GM12878 (cell line): ENCODE measurements at regions not wholly inside any gene's neighbourhood (a gene's known extent, or its start where the extent isn't known, plus 50 kb on each side); places are given as distances from the start of the nearest gene placed in this dataset.
"Not testable (repeated sequence)": the region's sequence is repeated elsewhere in the genome, so short reads cannot be mapped to it uniquely, and the experiment has no call there.

ENCODE experiments used
- ATAC-seq: fragments of 200-7000 bp; cut with Tn5 transposase; 3 replicates; pipeline ENCODE4 v1.9.1; 2020; ENCODE audit warnings: mild to moderate bottlenecking, moderate library complexity
- BruUV-seq: library from RNA; stranded (reverse); fragments of 400-500 nt; replicated peaks from 2 replicates; lab custom pipeline; 2021; lab: Mats Ljungman, UMichigan
- CTCF ChIA-PET: fragments of 300-600 bp; sonication (Branson Sonifier 250); formaldehyde crosslinking; extraction: SDS; loops from one replicate; lab custom pipeline; 2021; ENCODE audit warnings: inconsistent platforms; lab: Yijun Ruan, JAX
- POLR2A ChIA-PET: fragments of 350-600 bp; formaldehyde crosslinking; extraction: SDS; loops from one replicate; lab custom pipeline; 2021; ENCODE audit warnings: inconsistent platforms; lab: Charles Lee
- RAD21 ChIA-PET: fragments of 300-600 bp; sonication (Branson Sonifier 250); formaldehyde crosslinking; loops from one replicate; lab custom pipeline; 2023; ENCODE audit warnings: antibody characterized with exemption; ENCODE audit not compliant: unreplicated experiment; lab: Charles Lee
- SMC1A ChIA-PET: fragments of 300-600 bp; sonication (Branson Sonifier 250); formaldehyde crosslinking; loops from one replicate; lab custom pipeline; 2023; ENCODE audit not compliant: unreplicated experiment, uncharacterized antibody; lab: Charles Lee
- DNase-seq: peaks from one replicate; pipeline ENCODE4 v3.0.0-alpha.2; 2011; ENCODE audit warnings: low read depth, low spot score
- FAIRE-seq: peaks from 3 replicates; lab custom pipeline; 2011; peaks lifted over from hg19 to GRCh38; lab: Jason Lieb, UNC
- H2AFZ ChIP-seq: 2 replicates; pipeline ENCODE4 v1.6.0; 2011; ENCODE audit warnings: low read depth, low read length, control low read depth; ENCODE audit not compliant: control insufficient read depth
- H3K27ac ChIP-seq: 2 replicates; pipeline ENCODE4 v1.5.1; 2011; ENCODE audit warnings: control low read depth; ENCODE audit not compliant: control insufficient read depth, insufficient read depth
- H3K27me3 ChIP-seq, 2 experiments: replicated peaks in 1 of 2; 2 replicates each; pipeline versions ENCODE4 v1.6.0 to v1.6.1; 2011; ENCODE audit warnings: low read length in 1 of 2; ENCODE audit not compliant: control insufficient read depth in 2 of 2, insufficient read depth in 2 of 2
- H3K36me3 ChIP-seq, 2 experiments: 2 replicates each; pipeline ENCODE4 v1.5.1; 2011; ENCODE audit warnings: low read length in 1 of 2; ENCODE audit not compliant: control insufficient read depth in 2 of 2, insufficient read depth in 2 of 2
- H3K4me1 ChIP-seq: 2 replicates; pipeline ENCODE4 v1.6.1; 2011; ENCODE audit warnings: mild to moderate bottlenecking, low read length, moderate library complexity, mixed read lengths; ENCODE audit not compliant: control insufficient read depth, insufficient read depth
- H3K4me2 ChIP-seq: 2 replicates; pipeline ENCODE4 v1.6.0; 2011; ENCODE audit warnings: control low read depth; ENCODE audit not compliant: control insufficient read depth, insufficient read depth
- H3K4me3 ChIP-seq: fragments of 200-600 bp; sonication (generic); 2 replicates; pipeline ENCODE4 v1.5.1; 2016
- H3K79me2 ChIP-seq: 2 replicates; pipeline ENCODE4 v1.6.0; 2011; ENCODE audit warnings: low read length; ENCODE audit not compliant: control insufficient read depth, insufficient read depth
- H3K9ac ChIP-seq: 2 replicates; pipeline ENCODE4 v1.8.0; 2011; ENCODE audit warnings: low read length, control low read depth, mixed read lengths; ENCODE audit not compliant: control insufficient read depth, insufficient read depth
- H3K9me3 ChIP-seq: replicated peaks from 3 replicates; pipeline ENCODE4 v1.5.1; 2011; ENCODE audit warnings: mild to moderate bottlenecking, low read length; ENCODE audit not compliant: control insufficient read depth, insufficient read depth
- H4K20me1 ChIP-seq: 2 replicates; pipeline ENCODE4 v1.6.0; 2011; ENCODE audit not compliant: control insufficient read depth, insufficient read depth
- IRF4 ChIP-seq: IDR thresholded peaks from 2 replicates; pipeline ENCODE4 v1.6.1; 2011; ENCODE audit warnings: low read depth, low read length
- ZNF592 ChIP-seq: fragments of 450-650 bp; IDR thresholded peaks from 2 replicates; pipeline ENCODE4 v1.6.1; 2017; ENCODE audit warnings: mild to moderate bottlenecking, moderate library complexity
- WGBS: methylation state at CpG from one replicate; pipeline ENCODE4 v1.1.6; 2016; ENCODE audit warnings: low lambda C conversion rate; ENCODE audit not compliant: insufficient replicate concordance, insufficient coverage; ENCODE audit errors: missing lambda C conversion rate; 5-methylcytosine and 5-hydroxymethylcytosine counted together
- in situ Hi-C: fragments of 300-500 bp; cut with MboI; formaldehyde crosslinking; loops from 9 replicates; pipeline ENCODE4 v1.14.3; 2018; ENCODE audit warnings: mixed read lengths
- intact Hi-C: fragments of 100-400 bp; cut with micrococcal nuclease; formaldehyde crosslinking; loops from one replicate; pipeline ENCODE4 v1.14.2; 2022; ENCODE audit not compliant: unreplicated experiment
- TF ChIP-seq, protein P1 (sequence below): fragments of 450-650 bp; IDR thresholded peaks from 2 replicates; pipeline ENCODE4 v1.6.1; 2017; ENCODE audit warnings: mild to moderate bottlenecking, moderate library complexity

DNA sequence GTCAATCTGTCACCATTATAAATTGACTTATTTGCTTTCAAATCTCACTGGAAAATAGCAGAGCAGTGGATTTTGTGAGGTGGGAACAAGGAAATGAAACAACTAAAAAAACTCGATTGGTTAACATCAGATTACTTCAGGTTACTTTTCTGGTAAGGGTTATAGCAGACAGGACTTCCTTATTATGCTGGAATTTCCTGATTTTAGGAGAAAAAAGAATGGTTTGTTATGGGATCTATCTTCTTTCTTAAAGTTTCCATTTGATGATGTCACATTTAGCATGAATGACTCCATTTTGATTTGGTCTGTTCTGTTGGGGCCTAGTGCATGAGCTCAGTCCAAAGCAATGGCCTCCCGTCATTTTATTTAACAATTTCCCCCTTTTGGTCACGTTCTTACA, 210.6 kb downstream of the KCNJ2 start:
- no peak overlapping the region for H3K4me3 ChIP-seq
- BruUV-seq = no TSS peak
- ChIA-PET CTCF (interaction anchor here (1.0 to 1.1 kb wide), 2 partner anchors 9 to 89 kb away, joined by 3 to 4 read pairs; no protein-coding TSS in a partner anchor), POLR2A (no interaction called here), SMC1A (interaction anchor here (0.6 to 1.5 kb wide), 3 partner anchors 9 to 213 kb away, joined by 3 to 4 read pairs (median 3); no protein-coding TSS in a partner anchor), RAD21 (no interaction called here)
- H3K27ac ChIP-seq = no peak overlapping the region
- FAIRE-seq = no peak
- no peak overlapping the region for H3K9ac ChIP-seq
- no peak for ATAC-seq
- no peaks in the 10 kb centered on the region for H3K27me3 ChIP-seq
- no peaks in the 10 kb centered on the region for H3K36me3 ChIP-seq
- no peak overlapping the region for H3K4me2 ChIP-seq
- 17% methylated on average over 3 of the region's 3 CpGs for WGBS
- DNase-seq = no peak
- in situ Hi-C loops = no loop called here
- H3K4me1 ChIP-seq = no peaks in the 10 kb centered on the region
- H3K9me3 ChIP-seq = no peaks in the 10 kb centered on the region
- H4K20me1 ChIP-seq = no peaks in the 10 kb centered on the region
- TF ChIP-seq, protein P1, sequence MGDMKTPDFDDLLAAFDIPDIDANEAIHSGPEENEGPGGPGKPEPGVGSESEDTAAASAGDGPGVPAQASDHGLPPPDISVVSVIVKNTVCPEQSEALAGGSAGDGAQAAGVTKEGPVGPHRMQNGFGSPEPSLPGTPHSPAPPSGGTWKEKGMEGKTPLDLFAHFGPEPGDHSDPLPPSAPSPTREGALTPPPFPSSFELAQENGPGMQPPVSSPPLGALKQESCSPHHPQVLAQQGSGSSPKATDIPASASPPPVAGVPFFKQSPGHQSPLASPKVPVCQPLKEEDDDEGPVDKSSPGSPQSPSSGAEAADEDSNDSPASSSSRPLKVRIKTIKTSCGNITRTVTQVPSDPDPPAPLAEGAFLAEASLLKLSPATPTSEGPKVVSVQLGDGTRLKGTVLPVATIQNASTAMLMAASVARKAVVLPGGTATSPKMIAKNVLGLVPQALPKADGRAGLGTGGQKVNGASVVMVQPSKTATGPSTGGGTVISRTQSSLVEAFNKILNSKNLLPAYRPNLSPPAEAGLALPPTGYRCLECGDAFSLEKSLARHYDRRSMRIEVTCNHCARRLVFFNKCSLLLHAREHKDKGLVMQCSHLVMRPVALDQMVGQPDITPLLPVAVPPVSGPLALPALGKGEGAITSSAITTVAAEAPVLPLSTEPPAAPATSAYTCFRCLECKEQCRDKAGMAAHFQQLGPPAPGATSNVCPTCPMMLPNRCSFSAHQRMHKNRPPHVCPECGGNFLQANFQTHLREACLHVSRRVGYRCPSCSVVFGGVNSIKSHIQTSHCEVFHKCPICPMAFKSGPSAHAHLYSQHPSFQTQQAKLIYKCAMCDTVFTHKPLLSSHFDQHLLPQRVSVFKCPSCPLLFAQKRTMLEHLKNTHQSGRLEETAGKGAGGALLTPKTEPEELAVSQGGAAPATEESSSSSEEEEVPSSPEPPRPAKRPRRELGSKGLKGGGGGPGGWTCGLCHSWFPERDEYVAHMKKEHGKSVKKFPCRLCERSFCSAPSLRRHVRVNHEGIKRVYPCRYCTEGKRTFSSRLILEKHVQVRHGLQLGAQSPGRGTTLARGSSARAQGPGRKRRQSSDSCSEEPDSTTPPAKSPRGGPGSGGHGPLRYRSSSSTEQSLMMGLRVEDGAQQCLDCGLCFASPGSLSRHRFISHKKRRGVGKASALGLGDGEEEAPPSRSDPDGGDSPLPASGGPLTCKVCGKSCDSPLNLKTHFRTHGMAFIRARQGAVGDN = peak; percentile 70
- TF ChIP-seq IRF4 (no peak), ZNF592 (peak; percentile 80; the same call in 1 of the 2 replicates)
- H3K79me2 ChIP-seq = no peaks in the 10 kb centered on the region
- no peak overlapping the region for H2AFZ ChIP-seq
- intact Hi-C loops = no loop called here

DNA sequence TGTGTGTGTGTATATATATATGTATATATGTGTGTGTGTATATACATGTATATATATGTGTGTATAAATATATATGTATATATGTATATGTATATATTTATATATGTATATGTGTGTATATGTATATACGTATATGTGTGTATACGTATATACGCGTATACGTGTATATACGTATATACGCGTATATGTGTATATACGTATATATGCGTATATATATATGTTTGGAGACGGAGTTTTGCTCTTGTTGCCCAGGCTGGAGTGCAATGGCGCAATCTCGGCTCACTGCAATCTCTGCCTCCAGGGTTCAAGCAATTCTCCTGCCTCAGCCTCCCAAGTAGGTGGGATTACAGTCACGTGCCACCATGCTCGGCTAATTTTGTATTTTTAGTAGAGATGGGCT, 212.6 kb downstream of the KCNJ2 start:
- H3K4me3 ChIP-seq, SMC1A ChIA-PET, POLR2A ChIA-PET, H3K79me2 ChIP-seq, ATAC-seq, H2AFZ ChIP-seq, H3K9ac ChIP-seq, FAIRE-seq, in situ Hi-C loops, DNase-seq, H3K27me3 ChIP-seq, intact Hi-C loops, H3K4me1 ChIP-seq, H3K36me3 ChIP-seq, H3K27ac ChIP-seq, H3K9me3 ChIP-seq, H4K20me1 ChIP-seq, H3K4me2 ChIP-seq, CTCF ChIA-PET, BruUV-seq: not testable (repeated sequence)
- RAD21 ChIA-PET = interaction anchor here (1.1 kb wide), 1 partner anchor 24 kb away, joined by 3 read pairs; no protein-coding TSS in a partner anchor
- 77% methylated on average over 15 of the region's 15 CpGs for whole genome bisulfite sequencing
